ENCODE measurements at regions not wholly inside any gene's neighbourhood (a gene's known extent, or its start where the extent isn't known, plus 50 kb on each side); places are given as distances from the start of the nearest gene placed in this dataset.
"Not testable (repeated sequence)": the region's sequence is repeated elsewhere in the genome, so short reads cannot be mapped to it uniquely, and the experiment has no call there.

GRCh38 chr1:157279802-157280140 lies 141.6 kb upstream of the ETV3 start:
- no peak for DNase-seq (ENCODE audit: extremely low read depth in 1 of 11, low read depth in 9 of 11, low spot score in 4 of 11)

- DNase-seq (ENCODE audit: extremely low read depth in 1 of 11, low read depth in 9 of 11, low spot score in 4 of 11), result no peak
These were observed 141.1 kb upstream of the ETV3 start for GRCh38 chr1:157279138-157279801.

GRCh38 chr1:157278383-157279137 lies 140.4 kb upstream of the ETV3 start:
- DNase-seq (ENCODE audit: extremely low read depth in 1 of 11, low read depth in 9 of 11, low spot score in 4 of 11), result no peak

- DNase-seq (ENCODE audit: extremely low read depth in 1 of 11, low read depth in 9 of 11, low spot score in 4 of 11), result no peak
These were observed 139.7 kb upstream of the ETV3 start for GRCh38 chr1:157277913-157278312.

- DNase-seq (ENCODE audit: extremely low read depth in 1 of 11, low read depth in 9 of 11, low spot score in 4 of 11), result no peak
These were observed 139.1 kb upstream of the ETV3 start for GRCh38 chr1:157277281-157277680.

- no peak for DNase-seq (ENCODE audit: extremely low read depth in 1 of 11, low read depth in 9 of 11, low spot score in 4 of 11)
These were observed 136.7 kb upstream of the ETV3 start for GRCh38 chr1:157274698-157275534.

- DNase-seq (ENCODE audit: extremely low read depth in 1 of 11, low read depth in 9 of 11, low spot score in 4 of 11), result no peak
These were observed 134.7 kb upstream of the ETV3 start for GRCh38 chr1:157272729-157273524.

- DNase-seq (ENCODE audit: extremely low read depth in 1 of 11, low read depth in 9 of 11, low spot score in 4 of 11), result no peak
These were observed 134.1 kb upstream of the ETV3 start for GRCh38 chr1:157272264-157272663.

- DNase-seq (ENCODE audit: extremely low read depth in 1 of 11, low read depth in 9 of 11, low spot score in 4 of 11), result no peak
These were observed 132.6 kb upstream of the ETV3 start for GRCh38 chr1:157270705-157271274.

GRCh38 chr1:157269656-157270375 lies 131.6 kb upstream of the ETV3 start:
- DNase-seq (ENCODE audit: extremely low read depth in 1 of 11, low read depth in 9 of 11, low spot score in 4 of 11), result no peak

GRCh38 chr1:157262891-157263290 lies 124.7 kb upstream of the ETV3 start:
- DNase-seq (ENCODE audit: extremely low read depth in 1 of 11, low read depth in 9 of 11, low spot score in 4 of 11), result no peak

GRCh38 chr1:157262422-157262821 lies 124.2 kb upstream of the ETV3 start:
- DNase-seq (ENCODE audit: extremely low read depth in 1 of 11, low read depth in 9 of 11, low spot score in 4 of 11), result no peak

GRCh38 chr1:157255891-157256290 lies 117.7 kb upstream of the ETV3 start:
- not testable (repeated sequence) for DNase-seq (ENCODE audit: extremely low read depth in 1 of 11, low read depth in 9 of 11, low spot score in 4 of 11)

GRCh38 chr1:157254183-157254582 lies 116.0 kb upstream of the ETV3 start:
- not testable (repeated sequence) for DNase-seq (ENCODE audit: extremely low read depth in 1 of 11, low read depth in 9 of 11, low spot score in 4 of 11)

- no peak for DNase-seq (ENCODE audit: extremely low read depth in 1 of 11, low read depth in 9 of 11, low spot score in 4 of 11)
These were observed 114.3 kb upstream of the ETV3 start for GRCh38 chr1:157252473-157252872.

GRCh38 chr1:157249739-157250138 lies 111.5 kb upstream of the ETV3 start:
- no peak for DNase-seq (ENCODE audit: extremely low read depth in 1 of 11, low read depth in 9 of 11, low spot score in 4 of 11)

GRCh38 chr1:157249326-157249725 lies 111.1 kb upstream of the ETV3 start:
- DNase-seq (ENCODE audit: extremely low read depth in 1 of 11, low read depth in 9 of 11, low spot score in 4 of 11), result no peak

GRCh38 chr1:157247764-157248049 lies 109.5 kb upstream of the ETV3 start:
- not testable (repeated sequence) for DNase-seq (ENCODE audit: extremely low read depth in 1 of 11, low read depth in 9 of 11, low spot score in 4 of 11)

All from renal cortex interstitium (tissue), 11 donors.